ENCODE measurements at regions not wholly inside any gene's neighbourhood (a gene's known extent, or its start where the extent isn't known, plus 50 kb on each side); places are given as distances from the start of the nearest gene placed in this dataset.
"Not testable (repeated sequence)": the region's sequence is repeated elsewhere in the genome, so short reads cannot be mapped to it uniquely, and the experiment has no call there.

GRCh38 chr4:18109676-18110075 is 88.1 kb upstream of the LCORL start:
- H3K4me3 Mint-ChIP-seq, result no peak overlapping the region
- ATAC-seq (ENCODE audit: low read depth) (no peak), DNase-seq (ENCODE audit: low spot score in 2 of 2) (no peak)
- H3K27me3 Mint-ChIP-seq, result peaks cover 4% of the 10 kb centered on the region
- H3K27ac Mint-ChIP-seq, result no peak overlapping the region
- H3K36me3 Mint-ChIP-seq, result no peaks in the 10 kb centered on the region
- H3K4me1 Mint-ChIP-seq, result no peaks in the 10 kb centered on the region
- H3K9me3 Mint-ChIP-seq, result no peaks in the 10 kb centered on the region

DNA sequence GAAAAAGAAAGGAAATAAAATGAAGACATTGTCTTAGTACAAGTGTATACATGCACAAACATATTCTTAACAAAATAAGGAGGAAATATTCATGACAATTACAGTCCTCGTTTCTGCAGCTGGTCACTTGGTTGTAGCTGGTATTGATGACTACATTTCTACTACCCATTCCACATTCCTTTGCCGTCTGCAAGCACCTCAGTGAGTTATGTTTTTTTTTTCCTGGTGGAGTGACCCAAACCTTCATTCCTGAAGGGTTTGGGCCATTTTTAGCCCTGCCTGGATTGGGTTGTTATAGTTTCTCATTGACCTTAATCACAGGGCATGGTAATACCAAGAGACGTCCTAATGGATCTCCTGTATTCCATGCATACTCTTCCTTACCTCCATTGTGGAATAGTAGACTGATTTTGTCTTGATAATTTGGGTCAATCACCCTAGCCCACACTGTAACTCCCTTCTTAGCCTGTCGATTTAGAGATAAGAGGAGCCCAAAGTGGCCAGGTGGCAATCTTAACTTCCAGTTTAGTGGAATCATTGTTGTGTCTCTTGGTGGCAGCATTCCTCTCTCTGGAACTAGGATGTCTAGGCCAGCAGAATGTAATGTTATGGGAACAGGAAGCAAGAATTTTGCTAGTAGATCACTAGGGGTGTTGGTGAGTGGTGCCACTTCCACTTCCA is 86.4 kb upstream of the LCORL start:
- H3K36me3 Mint-ChIP-seq; H3K4me1 Mint-ChIP-seq; H3K27ac Mint-ChIP-seq; DNase-seq (ENCODE audit: low spot score in 2 of 2); H3K27me3 Mint-ChIP-seq; ATAC-seq (ENCODE audit: low read depth); H3K4me3 Mint-ChIP-seq; H3K9me3 Mint-ChIP-seq: not testable (repeated sequence)

- Mint-ChIP-seq H3K9me3 (no peaks in the 10 kb centered on the region), H3K4me3 (no peak overlapping the region), H3K27ac (no peak overlapping the region)
Measured at GRCh38 chr4:18106620-18107019, 85.1 kb upstream of the LCORL start.

DNA sequence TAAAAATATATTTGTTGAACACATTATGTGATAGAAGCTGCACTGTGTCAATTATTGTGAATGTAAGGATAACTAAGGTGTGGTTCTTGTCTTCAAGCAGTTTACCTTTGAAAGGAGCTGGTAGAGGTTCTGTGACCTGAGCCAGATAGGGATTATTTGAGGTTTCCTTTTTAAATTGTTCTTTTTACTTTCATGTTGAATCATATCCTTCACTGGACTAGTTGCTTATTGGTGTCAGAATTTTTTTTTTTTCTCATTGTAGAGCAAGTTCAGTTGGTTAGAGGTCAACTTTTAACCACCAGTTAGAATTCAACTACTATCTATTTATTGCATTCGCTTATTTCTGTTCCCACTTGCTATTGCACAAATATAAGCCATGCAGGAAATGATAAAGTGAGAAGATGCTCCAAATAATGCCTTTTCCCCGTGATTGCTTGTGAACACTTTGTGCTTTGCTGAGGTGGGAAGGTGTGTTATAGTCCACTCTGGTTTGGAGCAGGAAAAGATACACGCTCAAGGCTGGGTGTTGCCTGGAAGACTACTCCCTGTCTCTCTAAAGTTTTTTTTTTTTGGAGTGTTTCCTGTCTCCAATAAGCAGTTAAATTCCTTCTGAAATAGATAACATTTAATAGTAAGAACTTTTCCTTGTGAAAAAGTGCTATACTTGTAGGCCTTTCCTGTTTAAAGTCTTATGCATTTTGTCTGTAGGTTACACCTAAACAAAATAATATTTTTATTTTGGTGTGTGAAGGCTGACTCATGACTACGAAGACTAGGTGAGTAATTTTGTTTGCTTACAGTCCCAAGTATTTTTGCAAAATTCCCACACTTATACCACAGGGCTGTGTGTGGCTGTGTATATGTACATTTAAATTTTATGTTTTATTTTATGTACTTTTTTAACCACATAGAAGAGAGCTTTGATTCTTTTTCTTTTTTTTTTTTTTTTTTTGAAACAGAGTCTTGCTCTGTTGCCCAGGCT is 83.8 kb upstream of the LCORL start:
- no peak for DNase-seq (ENCODE audit: low spot score in 2 of 2)
- Mint-ChIP-seq H3K4me1 (peaks cover 4% of the 10 kb centered on the region), H3K27ac (no peak overlapping the region), H3K9me3 (no peaks in the 10 kb centered on the region), H3K27me3 (no peaks in the 10 kb centered on the region), H3K36me3 (no peaks in the 10 kb centered on the region), H3K4me3 (no peak overlapping the region)
- no peak for ATAC-seq (ENCODE audit: low read depth)

More at GRCh38 chr4:18106620-18107019, 85.1 kb upstream of the LCORL start:
- H3K36me3 Mint-ChIP-seq, result no peaks in the 10 kb centered on the region
- no peak for ATAC-seq (ENCODE audit: low read depth)
- H3K27me3 Mint-ChIP-seq, result no peaks in the 10 kb centered on the region
- H3K4me1 Mint-ChIP-seq, result no peaks in the 10 kb centered on the region
- DNase-seq (ENCODE audit: low spot score in 2 of 2), result no peak

- DNase-seq (ENCODE audit: low spot score in 2 of 2) (no peak), ATAC-seq (ENCODE audit: low read depth) (no peak)
- Mint-ChIP-seq H3K4me3 (no peak overlapping the region), H3K27ac (no peak overlapping the region), H3K9me3 (no peaks in the 10 kb centered on the region), H3K27me3 (no peaks in the 10 kb centered on the region), H3K36me3 (no peaks in the 10 kb centered on the region), H3K4me1 (peaks cover 4% of the 10 kb centered on the region)
Measured at GRCh38 chr4:18103876-18104605, 82.5 kb upstream of the LCORL start.

- no peaks in the 10 kb centered on the region for H3K36me3 Mint-ChIP-seq
- H3K27ac Mint-ChIP-seq, result no peak overlapping the region
- H3K4me1 Mint-ChIP-seq, result peaks cover 4% of the 10 kb centered on the region
- peaks cover 3% of the 10 kb centered on the region for H3K27me3 Mint-ChIP-seq
- DNase-seq (ENCODE audit: low spot score in 2 of 2) (no peak), ATAC-seq (ENCODE audit: low read depth) (no peak)
- no peaks in the 10 kb centered on the region for H3K9me3 Mint-ChIP-seq
- H3K4me3 Mint-ChIP-seq, result no peak overlapping the region
Measured at GRCh38 chr4:18100657-18101056, 79.1 kb upstream of the LCORL start.

GRCh38 chr4:18090447-18090846 is 68.9 kb upstream of the LCORL start:
- H3K9me3 Mint-ChIP-seq, result not testable (repeated sequence)

GRCh38 chr4:18082236-18082635 is 60.7 kb upstream of the LCORL start:
- DNase-seq (ENCODE audit: low spot score in 2 of 2) (no peak), ATAC-seq (ENCODE audit: low read depth) (no peak)
- Mint-ChIP-seq H3K27me3 (peaks cover 20% of the 10 kb centered on the region), H3K4me3 (no peak overlapping the region), H3K4me1 (no peaks in the 10 kb centered on the region), H3K36me3 (no peaks in the 10 kb centered on the region), H3K9me3 (peaks cover 5% of the 10 kb centered on the region), H3K27ac (no peak overlapping the region)

More at GRCh38 chr4:18090447-18090846, 68.9 kb upstream of the LCORL start:
- not testable (repeated sequence) for DNase-seq (ENCODE audit: low spot score in 2 of 2); H3K4me1 Mint-ChIP-seq; H3K27me3 Mint-ChIP-seq; H3K4me3 Mint-ChIP-seq; ATAC-seq (ENCODE audit: low read depth); H3K36me3 Mint-ChIP-seq; H3K27ac Mint-ChIP-seq

DNA sequence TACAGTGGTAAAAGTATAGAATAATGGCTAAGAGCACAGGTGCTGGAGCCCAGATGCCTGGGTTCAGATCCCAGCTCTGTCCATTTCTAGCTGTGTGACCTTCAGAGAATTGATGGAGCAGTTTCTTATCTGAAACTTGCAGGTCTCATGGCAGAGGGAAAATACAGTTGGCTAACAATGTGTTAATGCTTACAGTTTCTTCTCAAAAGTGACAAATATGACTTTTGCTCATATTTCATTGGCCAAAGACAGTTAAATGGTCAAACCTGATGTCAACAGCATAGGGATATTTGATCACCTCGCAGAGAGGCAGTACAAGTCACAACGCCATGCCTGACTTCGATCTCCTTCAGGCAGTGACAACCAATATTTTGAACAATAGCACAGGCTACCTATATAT is 60.2 kb upstream of the LCORL start:
- no peak overlapping the region for H3K4me3 Mint-ChIP-seq
- peaks cover 3% of the 10 kb centered on the region for H3K9me3 Mint-ChIP-seq
- H3K4me1 Mint-ChIP-seq, result no peaks in the 10 kb centered on the region
- H3K27me3 Mint-ChIP-seq, result peaks cover 20% of the 10 kb centered on the region
- no peak for DNase-seq (ENCODE audit: low spot score in 2 of 2)
- ATAC-seq (ENCODE audit: low read depth), result no peak
- H3K36me3 Mint-ChIP-seq, result no peaks in the 10 kb centered on the region
- no peak overlapping the region for H3K27ac Mint-ChIP-seq

- Mint-ChIP-seq H3K36me3 (no peaks in the 10 kb centered on the region), H3K4me3 (no peak overlapping the region), H3K27ac (no peak overlapping the region), H3K27me3 (peaks cover 15% of the 10 kb centered on the region), H3K4me1 (peaks cover 4% of the 10 kb centered on the region), H3K9me3 (peaks cover 5% of the 10 kb centered on the region)
- DNase-seq (ENCODE audit: low spot score in 2 of 2) (no peak), ATAC-seq (ENCODE audit: low read depth) (no peak)
Measured at GRCh38 chr4:18077808-18078207, 56.3 kb upstream of the LCORL start.

DNA sequence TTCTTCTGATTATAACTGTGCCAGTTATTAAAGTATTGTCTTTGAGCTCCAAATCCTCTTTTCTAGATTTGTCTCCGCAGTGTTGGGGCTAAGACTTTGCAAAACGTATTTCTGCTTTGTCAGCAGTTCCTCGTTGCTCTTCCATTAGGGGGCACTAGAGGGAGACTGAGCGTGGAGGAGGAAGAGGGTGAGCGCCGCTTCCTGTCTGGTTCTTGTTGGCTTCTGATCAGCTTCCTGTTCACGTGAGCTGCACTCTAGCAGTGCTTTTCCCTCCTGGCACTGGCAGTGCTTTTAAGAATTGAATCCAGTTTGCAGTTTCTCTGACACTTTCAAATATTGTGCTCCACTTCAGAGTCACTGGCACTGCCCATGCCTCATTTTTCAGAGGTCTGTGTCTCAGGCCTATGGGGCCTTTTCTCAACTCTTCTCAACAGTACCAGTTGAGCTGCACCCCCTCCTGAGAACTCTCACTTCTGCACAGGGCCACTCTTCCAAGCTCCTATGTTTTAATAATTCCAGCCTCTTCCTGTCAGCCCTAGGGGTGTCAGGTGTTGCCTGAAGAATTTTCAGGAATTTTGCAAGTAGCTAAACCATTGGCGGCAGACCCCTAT is 54.4 kb upstream of the LCORL start:
- peak in 1 of 2 donors; percentile 39 for DNase-seq (ENCODE audit: low spot score in 2 of 2)
- Mint-ChIP-seq H3K9me3 (peaks cover 5% of the 10 kb centered on the region), H3K27me3 (peaks cover 18% of the 10 kb centered on the region), H3K36me3 (no peaks in the 10 kb centered on the region), H3K27ac (no peak overlapping the region), H3K4me1 (peaks cover 4% of the 10 kb centered on the region), H3K4me3 (no peak overlapping the region)
- peak; percentile 89 for ATAC-seq (ENCODE audit: low read depth)

DNA sequence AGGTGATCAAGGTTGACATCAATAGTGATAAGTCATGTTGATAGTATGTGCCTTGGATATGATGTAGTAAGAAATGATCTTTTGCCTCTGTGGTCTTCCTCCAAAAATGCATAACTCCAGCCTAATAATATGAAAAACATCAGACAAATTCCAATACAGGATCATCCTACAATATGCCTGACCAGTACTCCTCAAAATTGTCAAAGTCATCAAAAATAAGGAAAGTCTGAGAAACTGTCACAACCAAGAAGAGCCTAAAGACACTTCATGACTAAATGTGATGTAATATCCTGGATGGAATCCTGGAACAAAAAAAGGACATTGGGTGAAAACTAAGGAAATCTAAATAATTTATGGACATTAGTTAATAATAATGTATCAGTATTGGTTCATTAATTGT is 50.3 kb upstream of the LCORL start:
- H3K4me3 Mint-ChIP-seq, result no peak overlapping the region
- H3K27me3 Mint-ChIP-seq, result peaks cover 22% of the 10 kb centered on the region
- peaks cover 4% of the 10 kb centered on the region for H3K4me1 Mint-ChIP-seq
- DNase-seq (ENCODE audit: low spot score in 2 of 2) (no peak), ATAC-seq (ENCODE audit: low read depth) (no peak)
- H3K36me3 Mint-ChIP-seq, result no peaks in the 10 kb centered on the region
- H3K9me3 Mint-ChIP-seq, result peaks cover 3% of the 10 kb centered on the region
- no peak overlapping the region for H3K27ac Mint-ChIP-seq
